OCI-LY3 (cell line): ENCODE measurements at regions not wholly inside any gene's neighbourhood (a gene's known extent, or its start where the extent isn't known, plus 50 kb on each side); places are given as distances from the start of the nearest gene placed in this dataset.

ENCODE experiments used
- H2AFZ ChIP-seq: fragments of 200-600, 300-600 bp; shearing (Covaris generic); 2 replicates; pipeline ENCODE4 v1.6.0; 2014; ENCODE audit warnings: antibody characterized with exemption, low read depth, low read length
- H3K27ac ChIP-seq: fragments of 200-600, 300-600 bp; sonication (generic); 2 replicates; pipeline ENCODE4 v1.5.1; 2014; ENCODE audit warnings: mild to moderate bottlenecking, low read length, moderate library complexity, mixed read lengths
- H3K27me3 ChIP-seq: fragments of 200-600, 300-600 bp; sonication (generic); 2 replicates; pipeline ENCODE4 v1.6.1; 2014; ENCODE audit warnings: low read depth, low read length, mixed read lengths
- H3K36me3 ChIP-seq: fragments of 200-600, 300-600 bp; sonication (generic); replicated peaks from 2 replicates; pipeline ENCODE3; 2014; ENCODE audit warnings: low read depth, low read length, mixed read lengths
- H3K4me1 ChIP-seq: fragments of 300-600, 200-600 bp; sonication (generic); 2 replicates; pipeline ENCODE4 v1.6.1; 2014; ENCODE audit warnings: low read length, mixed read lengths
- H3K4me2 ChIP-seq: fragments of 200-600, 300-600 bp; sonication (generic); 2 replicates; pipeline ENCODE4 v1.6.1; 2014; ENCODE audit warnings: low read length, mixed read lengths
- H3K4me3 ChIP-seq: fragments of 300-600, 200-600 bp; sonication (generic); 2 replicates; pipeline ENCODE4 v1.5.1; 2014; ENCODE audit warnings: antibody characterized with exemption, mild to moderate bottlenecking, low read length, moderate library complexity
- H3K79me2 ChIP-seq: fragments of 300-600, 200-600 bp; shearing (Covaris generic); 2 replicates; pipeline ENCODE4 v1.6.1; 2014; ENCODE audit warnings: mild to moderate bottlenecking, low read length, mixed read lengths
- H3K9ac ChIP-seq: fragments of 300-600, 200-600 bp; shearing (Covaris generic); 2 replicates; pipeline ENCODE4 v1.6.0; 2014; ENCODE audit warnings: mild to moderate bottlenecking, low read length, moderate library complexity
- H3K9me3 ChIP-seq: fragments of 200-600, 300-600 bp; shearing (Covaris generic); 2 replicates; pipeline ENCODE4 v1.6.1; 2014; ENCODE audit warnings: low read length, mixed read lengths; ENCODE audit not compliant: insufficient read depth
- H4K20me1 ChIP-seq: fragments of 200-600, 300-600 bp; sonication (generic); 2 replicates; pipeline ENCODE4 v1.6.1; 2016; ENCODE audit warnings: low read length, mixed read lengths; ENCODE audit not compliant: insufficient read depth
- EZH2phosphoT487 ChIP-seq: fragments of 200-600 bp; shearing (Covaris generic); IDR thresholded peaks from 2 replicates; pipeline ENCODE4 v1.6.1; 2018; ENCODE audit warnings: antibody characterized with exemption, mixed run types, low read depth
- TF ChIP-seq, protein P1 (sequence below): fragments of 200-600, 300-600 bp; sonication (generic); IDR thresholded peaks from 2 replicates; pipeline ENCODE4 v1.5.1; 2014; ENCODE audit warnings: antibody characterized with exemption, low read length, low read depth

- H3K9ac ChIP-seq = no peak overlapping the region
- H3K4me1 ChIP-seq = 0 out of 2 replicates have a peak, but pooled peaks cover 2% of the 10 kb centered on the region
- no peaks in the 10 kb centered on the region for H3K27me3 ChIP-seq
- no peaks in the 10 kb centered on the region for H3K79me2 ChIP-seq
- H3K4me3 ChIP-seq = no peak overlapping the region
- no peak overlapping the region for H3K27ac ChIP-seq
- no peaks in the 10 kb centered on the region for H4K20me1 ChIP-seq
- H2AFZ ChIP-seq = no peak overlapping the region
- H3K36me3 ChIP-seq = no peaks in the 10 kb centered on the region
- TF ChIP-seq, protein P1, sequence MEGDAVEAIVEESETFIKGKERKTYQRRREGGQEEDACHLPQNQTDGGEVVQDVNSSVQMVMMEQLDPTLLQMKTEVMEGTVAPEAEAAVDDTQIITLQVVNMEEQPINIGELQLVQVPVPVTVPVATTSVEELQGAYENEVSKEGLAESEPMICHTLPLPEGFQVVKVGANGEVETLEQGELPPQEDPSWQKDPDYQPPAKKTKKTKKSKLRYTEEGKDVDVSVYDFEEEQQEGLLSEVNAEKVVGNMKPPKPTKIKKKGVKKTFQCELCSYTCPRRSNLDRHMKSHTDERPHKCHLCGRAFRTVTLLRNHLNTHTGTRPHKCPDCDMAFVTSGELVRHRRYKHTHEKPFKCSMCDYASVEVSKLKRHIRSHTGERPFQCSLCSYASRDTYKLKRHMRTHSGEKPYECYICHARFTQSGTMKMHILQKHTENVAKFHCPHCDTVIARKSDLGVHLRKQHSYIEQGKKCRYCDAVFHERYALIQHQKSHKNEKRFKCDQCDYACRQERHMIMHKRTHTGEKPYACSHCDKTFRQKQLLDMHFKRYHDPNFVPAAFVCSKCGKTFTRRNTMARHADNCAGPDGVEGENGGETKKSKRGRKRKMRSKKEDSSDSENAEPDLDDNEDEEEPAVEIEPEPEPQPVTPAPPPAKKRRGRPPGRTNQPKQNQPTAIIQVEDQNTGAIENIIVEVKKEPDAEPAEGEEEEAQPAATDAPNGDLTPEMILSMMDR = no peak
- no peak for TF ChIP-seq EZH2phosphoT487
- H3K4me2 ChIP-seq = no peak overlapping the region
- H3K9me3 ChIP-seq = no peaks in the 10 kb centered on the region
Observed at GRCh38 chr4:62327612-62328297, 1127.6 kb downstream of the ADGRL3 start.

DNA sequence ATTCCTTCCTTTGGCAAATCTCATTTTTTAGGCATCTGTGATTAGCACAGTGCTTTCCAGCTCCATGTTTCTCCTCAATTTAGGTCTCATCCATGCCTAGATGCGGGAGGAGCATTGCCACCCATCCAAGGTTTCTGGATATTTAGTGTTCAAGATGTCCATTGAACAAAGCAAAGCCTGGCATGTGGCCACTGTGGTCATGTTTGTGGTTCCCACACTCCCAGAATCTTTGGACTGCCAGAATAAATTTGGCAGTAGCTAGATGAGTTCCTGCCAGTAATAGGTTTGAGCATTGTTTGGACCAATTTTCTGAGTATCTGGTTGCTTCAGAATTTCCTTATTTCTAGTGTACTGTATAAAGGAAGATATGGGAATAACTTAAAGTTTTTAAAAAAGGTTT lies 1124.1 kb downstream of the ADGRL3 start:
- Histone ChIP-seq H3K4me2 (no peak overlapping the region), H2AFZ (no peak overlapping the region), H4K20me1 (no peaks in the 10 kb centered on the region), H3K9ac (no peak overlapping the region), H3K27me3 (no peaks in the 10 kb centered on the region), H3K4me1 (no peaks in the 10 kb centered on the region), H3K4me3 (no peak overlapping the region), H3K36me3 (no peaks in the 10 kb centered on the region), H3K27ac (no peak overlapping the region), H3K79me2 (no peaks in the 10 kb centered on the region), H3K9me3 (no peaks in the 10 kb centered on the region)
- no peak for TF ChIP-seq EZH2phosphoT487
- TF ChIP-seq, protein P1 = no peak

DNA sequence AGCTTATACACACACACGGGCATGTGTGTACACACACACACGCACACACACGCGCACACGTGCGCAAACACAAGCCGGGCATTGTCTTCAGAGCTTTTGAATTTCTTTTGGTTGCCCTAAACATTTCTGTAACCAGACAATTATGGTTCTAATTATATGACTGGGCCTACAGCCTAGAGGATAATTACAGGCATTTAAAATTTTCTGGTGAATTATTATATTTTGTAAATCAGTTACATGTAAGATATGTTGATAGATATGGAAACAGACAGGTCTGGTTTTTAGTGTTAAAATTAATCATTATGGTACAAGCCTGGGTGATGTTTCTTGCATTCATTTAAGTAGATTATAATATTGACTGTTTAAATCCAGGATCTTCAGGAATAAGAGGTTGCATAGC lies 1120.5 kb downstream of the ADGRL3 start:
- no peak overlapping the region for H3K9ac ChIP-seq
- no peak for TF ChIP-seq EZH2phosphoT487
- TF ChIP-seq, protein P1 = no peak
- H3K79me2 ChIP-seq = no peaks in the 10 kb centered on the region
- H3K27me3 ChIP-seq = no peaks in the 10 kb centered on the region
- H3K36me3 ChIP-seq = no peaks in the 10 kb centered on the region
- no peaks in the 10 kb centered on the region for H3K9me3 ChIP-seq
- no peaks in the 10 kb centered on the region for H4K20me1 ChIP-seq
- H3K4me1 ChIP-seq = no peaks in the 10 kb centered on the region
- no peak overlapping the region for H3K27ac ChIP-seq
- no peak overlapping the region for H2AFZ ChIP-seq
- H3K4me3 ChIP-seq = no peak overlapping the region
- no peak overlapping the region for H3K4me2 ChIP-seq

DNA sequence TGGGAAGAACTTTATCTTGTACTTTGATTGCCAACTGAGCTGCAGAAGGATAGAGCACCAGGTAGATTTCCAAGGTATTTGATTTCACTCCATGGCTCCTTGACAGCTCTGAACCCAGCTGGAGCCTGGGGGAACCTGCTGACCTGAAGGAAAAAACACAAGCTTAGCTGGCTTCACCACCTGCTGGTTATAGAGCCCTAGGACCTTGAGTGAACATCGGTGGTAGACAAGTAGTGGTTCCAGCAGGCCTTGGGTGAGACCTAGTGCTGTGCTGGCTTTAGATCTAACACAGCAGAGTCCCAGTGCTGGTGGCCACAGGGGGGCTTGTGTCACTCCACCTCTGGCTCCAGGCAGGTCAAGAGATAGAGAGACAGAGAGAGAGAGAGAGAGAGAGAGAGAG lies 1102.6 kb downstream of the ADGRL3 start:
- Histone ChIP-seq H3K27me3 (no peaks in the 10 kb centered on the region), H3K79me2 (no peaks in the 10 kb centered on the region), H3K4me3 (no peak overlapping the region), H4K20me1 (no peaks in the 10 kb centered on the region), H3K36me3 (no peaks in the 10 kb centered on the region), H3K9ac (no peak overlapping the region), H3K9me3 (no peaks in the 10 kb centered on the region), H2AFZ (no peak overlapping the region), H3K27ac (no peak overlapping the region), H3K4me1 (no peaks in the 10 kb centered on the region), H3K4me2 (no peak overlapping the region)
- no peak for TF ChIP-seq EZH2phosphoT487
- TF ChIP-seq, protein P1 = no peak
